ENCODE measurements at regions not wholly inside any gene's neighbourhood (a gene's known extent, or its start where the extent isn't known, plus 50 kb on each side); places are given as distances from the start of the nearest gene placed in this dataset.
"Not testable (repeated sequence)": the region's sequence is repeated elsewhere in the genome, so short reads cannot be mapped to it uniquely, and the experiment has no call there.

DNA sequence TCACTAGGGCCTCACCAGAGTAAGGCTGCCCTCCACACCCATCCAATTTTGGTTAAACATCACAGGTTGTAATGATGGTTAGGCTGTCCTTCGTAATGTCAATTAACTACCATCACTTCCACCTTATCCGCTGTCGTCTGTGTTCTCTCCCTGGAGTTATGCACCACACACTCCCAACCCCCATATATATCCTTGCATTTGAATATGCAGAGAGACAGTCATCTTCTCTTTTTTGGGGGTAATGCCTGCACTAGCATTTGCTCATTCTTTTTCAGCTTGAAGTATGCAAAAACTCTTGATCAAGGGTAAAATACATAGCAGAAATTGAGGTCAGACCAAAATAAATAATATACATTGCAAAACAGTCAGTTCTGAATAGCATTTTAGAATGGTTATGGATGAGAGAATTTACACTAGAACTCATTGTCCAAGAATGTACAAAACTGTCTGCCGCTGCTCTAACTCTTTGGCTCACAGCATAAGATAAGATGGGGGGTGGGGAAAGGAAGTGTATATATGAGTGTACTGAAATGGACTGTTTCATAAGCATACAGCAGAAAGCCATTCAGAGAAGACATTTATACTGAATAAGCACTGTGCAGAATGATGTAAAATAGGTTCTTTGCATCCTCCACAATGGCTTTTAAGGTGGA is 397.8 kb upstream of the CHST9 start:
- no peak for DNase-seq (ENCODE audit: low read depth in 4 of 4, low spot score in 1 of 4)

DNA sequence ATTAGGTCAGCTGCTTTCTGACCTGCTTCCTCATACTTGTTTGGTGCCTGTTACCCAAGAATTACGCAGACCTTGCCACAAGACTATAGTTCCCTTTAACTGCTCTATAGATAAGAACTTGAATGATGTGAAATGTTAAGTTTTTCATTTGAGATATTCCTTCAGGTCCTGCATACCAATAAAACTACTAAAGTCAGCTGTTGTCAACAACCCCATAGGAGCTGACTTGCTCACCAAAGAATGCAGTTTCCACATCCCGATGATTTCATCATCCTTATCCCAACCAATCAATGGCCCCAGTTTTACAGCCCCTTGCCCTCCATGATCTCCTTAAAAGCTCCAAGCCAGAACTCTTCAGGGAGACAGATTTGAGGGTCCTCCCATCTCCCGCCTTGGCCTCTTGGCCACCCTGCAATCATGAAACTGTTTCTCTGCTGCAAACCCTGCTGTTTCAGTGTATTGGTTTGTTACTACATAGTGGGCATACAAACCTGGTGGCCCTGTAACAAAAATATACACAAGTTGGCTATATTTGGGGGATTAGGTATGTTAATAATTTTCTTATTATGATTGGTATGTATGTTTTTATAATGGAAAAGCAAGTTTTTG is 396.3 kb upstream of the CHST9 start:
- no peak for DNase-seq (ENCODE audit: low read depth in 4 of 4, low spot score in 1 of 4)

DNA sequence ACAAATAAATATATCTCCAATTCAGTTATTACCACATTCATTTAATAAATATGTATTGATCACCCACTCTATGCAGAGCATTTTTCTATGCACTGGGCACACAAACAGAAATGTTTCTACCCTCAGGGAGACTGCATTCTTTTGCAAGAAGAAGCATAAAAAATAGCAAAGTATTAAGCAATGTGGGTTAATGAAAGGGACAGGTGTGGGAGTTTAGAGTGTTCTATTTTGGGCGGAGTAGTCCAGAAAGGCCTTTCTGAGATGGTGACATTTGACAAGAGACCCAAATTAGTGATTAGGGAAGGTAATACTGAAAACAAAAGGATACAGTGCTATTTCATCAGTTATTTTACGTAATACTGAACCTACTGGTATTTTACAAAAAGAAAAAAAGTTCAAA is 394.3 kb upstream of the CHST9 start:
- no peak for DNase-seq (ENCODE audit: low read depth in 4 of 4, low spot score in 1 of 4)

DNA sequence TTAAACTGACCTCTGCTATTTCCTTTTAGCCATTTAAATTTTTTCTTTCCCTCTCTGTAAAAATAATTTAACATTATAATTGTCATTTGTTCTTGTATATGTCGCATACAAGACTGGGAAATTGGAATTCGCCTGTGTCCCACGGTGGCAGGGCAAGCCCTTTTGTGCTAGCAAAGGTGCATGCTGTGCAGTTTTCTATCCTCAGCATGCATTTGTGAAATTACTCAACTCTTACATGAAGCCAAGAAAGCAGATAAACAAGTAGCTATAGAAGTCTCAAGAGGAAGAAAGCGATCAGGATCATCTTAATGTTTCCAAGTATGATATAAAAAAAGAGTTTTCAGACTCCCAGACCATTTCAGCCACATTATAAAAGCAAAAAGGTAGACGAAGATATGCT is 392.6 kb upstream of the CHST9 start:
- no peak for DNase-seq (ENCODE audit: low read depth in 4 of 4, low spot score in 1 of 4)

DNA sequence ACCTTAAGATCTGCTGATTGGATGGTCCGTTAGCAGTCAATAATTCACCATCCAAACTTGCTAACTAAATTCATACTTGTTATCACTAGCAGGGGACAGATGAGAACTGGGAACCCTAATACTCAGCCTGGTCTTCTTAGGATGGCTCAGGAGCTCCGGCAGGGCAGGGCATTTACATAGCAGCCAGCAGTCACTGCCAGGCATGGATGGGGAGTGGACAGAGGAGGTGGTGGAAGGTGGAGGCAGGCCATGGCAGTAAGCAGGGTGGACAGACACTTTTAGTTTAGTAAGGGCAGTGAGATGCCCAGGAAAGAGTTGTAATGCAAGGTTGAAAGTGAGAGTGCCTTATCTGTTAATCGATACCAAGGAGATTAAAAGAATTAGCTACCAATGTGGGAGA is 392.2 kb upstream of the CHST9 start:
- no peak for DNase-seq (ENCODE audit: low read depth in 4 of 4, low spot score in 1 of 4)

DNA sequence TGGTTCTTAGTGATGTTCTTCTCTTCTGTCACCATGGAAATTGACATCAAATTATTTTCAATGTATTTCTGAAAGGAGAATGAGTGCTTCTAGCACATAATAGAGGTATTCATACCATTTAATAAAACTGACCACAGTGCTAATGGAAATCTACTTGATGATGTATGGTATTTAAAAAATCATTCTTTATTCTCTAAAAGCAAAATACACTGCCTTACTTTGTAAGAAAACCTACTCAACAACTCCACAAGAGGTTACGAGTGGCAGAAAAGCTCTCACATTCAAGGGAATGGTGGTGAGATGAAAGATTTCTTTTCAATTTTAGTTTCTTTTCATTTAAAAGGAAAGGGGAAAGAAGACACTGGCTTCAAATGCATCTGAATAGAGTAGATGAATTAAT is 382.3 kb upstream of the CHST9 start:
- no peak for DNase-seq (ENCODE audit: low read depth in 4 of 4, low spot score in 1 of 4)

DNA sequence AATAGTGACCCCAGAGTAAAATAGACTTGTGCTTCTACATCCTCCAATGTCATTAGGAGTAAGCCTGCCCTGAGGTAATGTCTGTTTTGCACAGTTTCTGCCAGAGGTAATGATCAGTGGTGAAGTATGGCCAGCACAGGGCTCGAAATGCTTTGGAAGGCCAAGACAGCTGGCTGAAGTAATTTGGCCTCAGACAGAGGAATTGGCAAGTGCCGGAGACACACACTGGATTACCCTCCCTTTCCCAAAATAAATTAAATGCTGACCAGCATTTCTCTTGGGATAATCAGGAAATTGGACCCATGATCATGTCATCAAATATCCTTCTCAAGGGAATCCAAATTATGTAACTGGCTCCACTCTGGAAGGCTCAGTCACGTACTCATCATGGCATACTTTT is 379.0 kb upstream of the CHST9 start:
- DNase-seq (ENCODE audit: low read depth in 4 of 4, low spot score in 1 of 4), result no peak

DNA sequence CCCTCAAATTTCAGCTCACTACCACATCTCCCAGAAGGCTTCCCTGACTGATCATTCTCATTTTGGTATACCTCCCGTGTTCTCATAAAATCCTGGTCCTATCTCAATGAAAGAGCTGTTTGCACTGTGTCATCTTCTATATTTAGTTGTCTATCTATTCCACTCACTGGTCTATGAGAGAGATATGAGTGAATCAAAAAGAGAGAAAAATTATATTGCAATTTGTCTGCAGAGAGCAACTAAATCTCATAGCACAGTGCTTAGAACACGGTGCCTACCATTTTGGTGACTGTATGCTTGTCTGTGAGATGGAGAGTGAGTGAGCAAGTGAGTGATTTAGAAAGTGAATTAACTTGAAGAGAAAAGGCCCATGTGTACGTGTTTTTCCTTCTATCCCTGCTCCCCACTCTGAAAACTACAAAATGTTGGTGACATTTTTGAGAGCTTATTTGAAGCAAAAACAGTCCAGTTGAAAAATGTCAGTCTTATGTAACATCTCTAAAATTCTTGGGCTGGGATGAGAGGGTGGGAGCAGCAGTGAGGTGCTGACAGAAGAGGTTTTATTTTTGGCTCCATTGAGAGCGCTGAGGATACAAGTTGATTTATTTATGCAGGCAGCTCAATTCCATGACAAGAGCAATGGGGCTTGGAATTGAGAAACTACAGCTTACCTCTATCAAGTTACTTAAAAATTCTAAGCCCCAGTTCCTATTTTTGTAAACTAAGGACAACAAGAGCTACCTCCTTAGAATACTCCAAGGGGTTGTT is 373.5 kb upstream of the CHST9 start:
- DNase-seq (ENCODE audit: low read depth in 4 of 4, low spot score in 1 of 4), result no peak

DNA sequence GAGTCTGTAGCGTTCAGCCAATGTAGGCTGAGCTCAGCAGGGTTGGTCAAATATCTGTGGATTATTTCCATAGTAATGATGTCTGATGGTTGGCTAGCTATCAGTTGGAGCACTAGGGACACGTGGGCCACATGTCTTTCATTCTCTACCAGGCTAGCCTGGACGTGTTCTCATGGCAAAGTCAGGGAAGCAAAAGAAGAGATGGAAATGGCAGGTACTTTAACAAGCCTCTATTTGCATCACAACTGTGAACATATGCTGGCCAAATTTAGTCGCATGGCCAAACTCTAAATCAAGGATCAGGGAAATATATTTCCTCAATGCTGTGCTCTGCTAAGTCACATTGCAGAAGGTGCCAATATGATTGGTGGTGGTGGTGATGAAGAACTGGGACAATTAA is 371.6 kb upstream of the CHST9 start:
- no peak for DNase-seq (ENCODE audit: low read depth in 4 of 4, low spot score in 1 of 4)

DNA sequence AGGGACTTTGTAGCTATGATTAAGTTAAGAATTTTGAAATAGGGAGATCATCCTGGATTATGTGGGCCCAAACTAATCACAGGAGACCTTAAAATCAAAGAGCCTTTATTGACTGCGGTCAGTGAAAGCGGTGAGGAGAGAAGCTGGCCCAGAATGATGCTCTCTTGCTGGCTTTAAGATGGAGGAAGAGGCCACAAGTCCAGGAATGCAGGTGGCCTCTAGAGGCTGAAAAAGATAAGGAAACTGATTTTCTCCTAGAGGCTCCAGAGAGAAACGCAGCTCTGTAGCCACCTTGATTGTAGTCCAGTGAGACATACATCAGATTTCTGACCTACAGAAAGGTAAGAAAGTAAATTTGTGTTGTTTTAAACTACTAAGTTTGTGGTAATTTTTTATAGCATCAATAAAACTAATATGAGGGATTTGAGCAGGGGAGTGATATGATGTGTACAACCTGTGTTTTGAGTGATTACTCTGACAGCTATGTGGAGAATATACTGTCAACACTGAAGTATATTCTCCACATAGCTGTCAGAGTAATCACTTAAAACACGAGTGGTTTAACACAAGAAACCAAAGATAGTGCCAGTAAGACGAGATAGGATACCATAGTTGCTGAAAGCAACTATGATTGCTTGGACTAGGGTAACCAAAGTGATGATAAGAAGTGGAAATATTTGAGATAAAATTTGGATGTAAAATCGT is 364.4 kb upstream of the CHST9 start:
- DNase-seq (ENCODE audit: low read depth in 4 of 4, low spot score in 1 of 4), result no peak

DNA sequence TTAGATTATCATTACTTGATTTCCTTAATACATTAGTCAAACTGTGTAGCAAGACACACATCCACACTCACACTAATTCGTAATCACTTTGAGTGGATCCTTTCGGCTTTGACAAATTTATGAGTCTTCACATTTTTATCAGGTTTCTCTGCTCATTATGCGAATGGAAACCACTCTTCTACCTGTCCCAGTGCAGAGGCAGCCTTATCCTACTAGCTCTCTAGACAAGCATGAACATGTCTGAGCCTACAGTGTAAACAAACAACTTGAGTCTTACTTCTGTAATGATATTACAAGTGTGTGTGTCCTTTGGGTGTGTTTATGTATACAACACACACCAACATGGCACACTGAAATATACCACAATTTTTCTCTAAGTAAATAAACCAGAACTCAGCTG is 361.9 kb upstream of the CHST9 start:
- DNase-seq (ENCODE audit: low read depth in 4 of 4, low spot score in 1 of 4), result no peak

DNA sequence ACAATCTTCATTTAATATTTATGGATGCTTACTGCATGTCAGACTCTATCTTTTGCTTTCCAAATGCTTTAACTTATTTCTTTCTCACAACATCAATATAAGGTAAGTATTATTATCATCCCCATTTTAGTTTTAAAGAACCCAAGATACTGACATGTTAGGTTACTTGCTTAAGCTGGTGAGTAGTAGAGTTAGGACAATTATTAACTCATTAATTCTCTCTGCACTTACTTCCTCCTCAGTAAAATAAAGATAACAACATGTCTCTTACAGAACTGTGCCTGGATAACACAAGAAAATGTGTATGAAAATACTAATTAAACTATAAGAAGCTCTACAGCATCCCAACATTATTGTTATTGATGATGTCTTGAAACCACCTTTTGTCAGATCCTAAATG is 359.1 kb upstream of the CHST9 start:
- no peak for DNase-seq (ENCODE audit: low read depth in 4 of 4, low spot score in 1 of 4)

DNA sequence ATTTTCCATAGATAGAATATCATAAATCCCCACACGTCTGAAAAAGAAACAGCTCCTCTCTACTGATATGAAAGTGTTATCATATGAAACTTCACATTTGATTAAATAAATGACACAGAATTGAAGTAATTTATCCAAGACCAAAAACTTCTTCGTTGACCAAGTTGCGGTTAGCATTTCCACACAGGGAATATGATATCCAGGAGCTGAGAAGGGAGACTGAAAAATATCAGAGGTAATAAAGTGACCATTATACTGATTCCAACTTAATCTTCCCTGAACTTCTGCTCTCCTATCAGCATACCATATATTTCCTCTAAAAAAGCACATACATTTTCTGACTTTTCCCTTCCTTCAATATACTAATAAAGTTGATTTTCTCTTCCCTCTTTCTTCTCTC is 356.2 kb upstream of the CHST9 start:
- no peak for DNase-seq (ENCODE audit: low read depth in 4 of 4, low spot score in 1 of 4)

DNA sequence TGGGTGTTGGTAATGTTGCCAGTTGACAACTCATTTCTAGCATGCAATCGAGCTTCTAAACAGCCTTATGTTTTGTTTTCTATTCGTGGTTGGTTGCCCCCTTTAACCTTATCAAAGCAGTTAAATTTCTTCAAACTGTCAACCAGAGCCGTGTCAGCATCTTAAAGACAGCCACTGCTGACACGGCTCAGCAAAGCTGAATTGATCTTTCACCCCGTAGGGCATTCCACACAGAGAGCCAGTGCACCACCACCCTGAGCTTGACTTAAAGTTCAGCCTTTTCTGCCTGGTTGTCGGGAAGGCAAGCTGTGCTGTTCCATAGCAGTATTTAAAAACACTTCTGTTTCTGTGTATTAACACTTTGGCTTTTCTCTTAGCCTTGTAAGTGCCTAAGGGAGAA is 355.0 kb upstream of the CHST9 start:
- DNase-seq (ENCODE audit: low read depth in 4 of 4, low spot score in 1 of 4), result no peak

DNA sequence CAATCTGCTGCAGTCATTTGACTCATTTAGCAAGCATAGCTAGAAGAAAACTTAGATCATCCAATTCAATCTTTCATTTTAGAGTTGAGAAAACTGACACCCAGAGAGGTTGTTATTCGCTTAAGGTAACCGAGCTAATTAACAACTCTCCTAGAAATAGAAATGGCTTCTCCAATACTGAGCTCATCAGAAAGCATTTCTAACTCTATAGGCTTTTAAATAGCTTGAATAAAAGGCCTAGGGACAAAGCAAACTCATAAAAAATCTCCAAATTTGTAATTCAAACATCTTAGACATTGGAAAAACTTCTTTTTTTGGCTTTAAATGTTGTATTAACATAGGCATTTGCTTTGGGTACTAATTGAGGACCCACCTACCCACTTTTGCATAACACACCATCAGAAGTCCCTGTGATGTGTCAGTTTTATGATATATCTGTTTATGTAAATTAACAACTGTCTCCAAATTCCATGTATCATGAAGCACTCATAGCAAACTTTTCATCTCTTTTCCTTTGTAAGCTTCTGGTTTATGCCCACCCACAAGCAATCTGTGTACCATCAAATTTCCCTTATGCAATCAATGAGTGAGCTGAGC is 343.9 kb upstream of the CHST9 start:
- DNase-seq (ENCODE audit: low read depth in 4 of 4, low spot score in 1 of 4), result no peak

DNA sequence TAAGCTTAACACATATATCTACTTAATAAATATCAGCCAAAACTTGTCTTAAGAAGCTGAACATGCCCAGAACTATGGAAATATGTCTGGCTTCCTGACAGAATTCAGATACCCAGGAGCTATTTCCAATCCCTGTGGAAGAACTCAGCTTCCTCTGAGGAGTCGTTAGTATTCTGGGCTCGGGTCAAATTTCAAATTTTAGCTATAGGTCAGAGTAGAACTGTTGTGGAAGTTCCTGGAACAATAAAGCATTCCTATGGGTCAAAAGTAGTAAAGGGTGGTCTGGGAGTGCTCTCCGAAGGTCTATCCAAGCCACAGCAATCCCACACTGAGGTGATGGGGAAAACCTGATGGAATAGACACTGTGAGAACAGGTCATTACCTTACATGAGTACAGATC is 342.7 kb upstream of the CHST9 start:
- no peak for DNase-seq (ENCODE audit: low read depth in 4 of 4, low spot score in 1 of 4)

DNA sequence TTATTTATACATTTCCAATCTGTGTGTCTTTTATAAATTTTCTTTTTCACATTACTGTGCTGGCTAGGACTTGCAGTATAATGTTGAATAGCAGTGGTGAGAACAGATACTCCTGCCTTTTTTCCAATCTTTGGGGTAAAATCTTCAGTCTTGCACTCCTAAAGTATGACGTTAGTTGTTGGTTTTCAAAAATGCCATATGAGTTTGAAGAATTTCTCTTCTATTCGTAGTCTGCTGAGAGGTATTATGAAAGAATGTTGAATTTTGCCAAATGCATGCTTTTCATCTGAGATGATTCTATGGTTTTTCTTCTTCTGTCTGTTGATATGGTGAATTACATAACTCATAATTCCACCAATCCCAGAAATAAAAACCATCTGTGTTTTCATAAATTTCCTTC is 335.3 kb upstream of the CHST9 start:
- DNase-seq (ENCODE audit: low read depth in 4 of 4, low spot score in 1 of 4), result no peak

DNA sequence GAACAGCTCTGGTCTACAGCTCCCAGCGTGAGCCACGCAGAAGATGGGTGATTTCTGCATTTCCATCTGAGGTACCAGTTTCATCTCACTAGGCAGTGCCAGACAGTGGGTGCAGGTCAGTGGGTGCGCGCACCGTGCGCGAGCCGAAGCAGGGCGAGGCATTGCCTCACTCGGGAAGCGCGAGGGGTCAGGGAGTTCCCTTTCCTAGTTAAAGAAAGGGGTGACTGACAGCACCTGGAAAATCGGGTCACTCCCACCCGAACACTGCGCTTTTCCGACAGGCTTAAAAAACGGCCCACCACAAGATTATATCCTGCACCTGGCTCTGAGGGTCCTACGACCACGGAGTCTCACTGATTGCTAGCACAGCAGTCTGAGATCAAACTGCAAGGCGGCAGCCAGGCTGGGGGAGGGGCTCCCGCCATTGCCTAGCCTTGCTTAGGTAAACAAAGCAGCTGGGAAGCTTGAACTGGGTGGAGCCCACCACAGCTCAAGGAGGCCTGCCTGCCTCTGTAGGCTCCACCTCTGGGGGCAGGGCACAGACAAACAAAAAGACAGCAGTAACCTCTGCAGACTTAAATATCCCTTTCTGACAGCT is 325.0 kb upstream of the CHST9 start:
- not testable (repeated sequence) for DNase-seq (ENCODE audit: low read depth in 4 of 4, low spot score in 1 of 4)

DNA sequence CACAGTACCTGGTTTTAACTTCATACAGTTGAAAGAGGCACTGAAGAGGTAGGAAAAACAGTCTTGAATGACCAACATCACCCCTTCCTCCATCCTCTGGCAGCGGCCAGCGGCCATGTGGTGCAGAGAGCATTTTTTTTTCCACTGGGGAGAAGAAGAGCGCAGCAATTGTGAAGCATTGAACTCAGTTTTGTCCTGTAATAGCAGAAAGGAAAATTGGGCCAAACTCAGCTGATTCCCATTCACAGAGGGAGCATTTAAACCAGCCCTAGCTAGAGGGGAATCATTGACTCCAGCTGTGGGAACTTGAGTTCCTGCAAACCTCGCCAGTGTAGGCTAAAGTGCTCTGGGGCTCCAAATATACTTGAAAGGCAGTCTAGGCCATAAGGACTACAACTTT is 316.6 kb upstream of the CHST9 start:
- DNase-seq (ENCODE audit: low read depth in 4 of 4, low spot score in 1 of 4), result no peak

DNA sequence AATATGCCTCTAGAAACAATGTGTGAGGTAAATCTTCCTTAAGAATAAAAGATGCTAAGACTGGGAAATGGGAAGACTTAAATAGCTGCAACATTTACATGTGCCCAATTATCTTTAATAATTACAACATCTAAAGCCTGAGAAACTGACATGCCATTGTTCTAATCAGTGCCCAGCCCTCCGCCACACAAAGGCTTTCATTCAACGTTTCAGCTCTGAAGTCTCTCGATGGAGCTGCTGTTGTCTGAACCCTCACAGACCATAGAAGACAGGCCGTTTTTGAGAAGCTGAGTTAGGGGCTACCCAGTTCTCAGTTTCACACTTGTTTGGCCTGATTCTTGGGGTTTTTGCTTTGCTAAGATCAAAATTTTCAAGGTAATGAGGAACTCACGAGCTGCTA is 315.4 kb upstream of the CHST9 start:
- DNase-seq (ENCODE audit: low read depth in 4 of 4, low spot score in 1 of 4), result no peak

DNA sequence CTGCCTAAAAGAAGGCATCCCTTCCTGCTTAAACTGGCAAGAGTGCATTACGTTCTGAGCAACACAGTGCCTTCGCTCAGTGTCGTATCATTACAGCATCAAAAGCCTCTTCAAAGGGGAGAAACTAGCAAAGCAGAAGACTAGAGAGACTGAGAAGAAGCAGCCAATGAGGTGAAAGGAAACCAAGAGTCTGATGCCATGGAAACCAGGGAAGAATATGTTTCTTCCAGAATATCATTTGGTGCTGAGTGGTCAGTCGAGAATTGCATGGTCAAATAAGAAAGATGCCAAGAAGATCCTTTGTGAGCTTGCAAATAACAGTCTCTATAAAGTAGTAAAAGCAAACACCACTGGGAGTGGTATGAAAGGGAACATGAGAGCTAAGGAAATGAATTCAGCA is 312.1 kb upstream of the CHST9 start:
- no peak for DNase-seq (ENCODE audit: low read depth in 4 of 4, low spot score in 1 of 4)

Data from stimulated activated CD4-positive, alpha-beta T cell treated with anti-CD3 and anti-CD28 coated beads, Interleukin-1b, Interleukin-23, amount 100 ng/mL, for 24 hours (primary cell).